DOHH2 (cell line): ENCODE measurements at regions not wholly inside any gene's neighbourhood (a gene's known extent, or its start where the extent isn't known, plus 50 kb on each side); places are given as distances from the start of the nearest gene placed in this dataset.

Source experiments
- EZH2phosphoT487 ChIP-seq: fragments of 200-600 bp; sonication (generic); IDR thresholded peaks from 2 replicates; pipeline ENCODE4 v1.6.1; 2017; ENCODE audit warnings: borderline replicate concordance, mild to moderate bottlenecking, antibody characterized with exemption, low read length, moderate library complexity, mixed read lengths
- TF ChIP-seq, protein P1 (sequence below): fragments of 200-600 bp; sonication (generic); IDR thresholded peaks from one replicate; pipeline ENCODE4 v1.5.1; 2014; ENCODE audit warnings: antibody characterized with exemption, mild to moderate bottlenecking, low read depth, low read length; ENCODE audit not compliant: poor library complexity, severe bottlenecking

GRCh38 chr20:23138226-23138625 is 52.1 kb upstream of the CD93 start:
- TF ChIP-seq, protein P1, sequence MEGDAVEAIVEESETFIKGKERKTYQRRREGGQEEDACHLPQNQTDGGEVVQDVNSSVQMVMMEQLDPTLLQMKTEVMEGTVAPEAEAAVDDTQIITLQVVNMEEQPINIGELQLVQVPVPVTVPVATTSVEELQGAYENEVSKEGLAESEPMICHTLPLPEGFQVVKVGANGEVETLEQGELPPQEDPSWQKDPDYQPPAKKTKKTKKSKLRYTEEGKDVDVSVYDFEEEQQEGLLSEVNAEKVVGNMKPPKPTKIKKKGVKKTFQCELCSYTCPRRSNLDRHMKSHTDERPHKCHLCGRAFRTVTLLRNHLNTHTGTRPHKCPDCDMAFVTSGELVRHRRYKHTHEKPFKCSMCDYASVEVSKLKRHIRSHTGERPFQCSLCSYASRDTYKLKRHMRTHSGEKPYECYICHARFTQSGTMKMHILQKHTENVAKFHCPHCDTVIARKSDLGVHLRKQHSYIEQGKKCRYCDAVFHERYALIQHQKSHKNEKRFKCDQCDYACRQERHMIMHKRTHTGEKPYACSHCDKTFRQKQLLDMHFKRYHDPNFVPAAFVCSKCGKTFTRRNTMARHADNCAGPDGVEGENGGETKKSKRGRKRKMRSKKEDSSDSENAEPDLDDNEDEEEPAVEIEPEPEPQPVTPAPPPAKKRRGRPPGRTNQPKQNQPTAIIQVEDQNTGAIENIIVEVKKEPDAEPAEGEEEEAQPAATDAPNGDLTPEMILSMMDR: no peak
- TF ChIP-seq EZH2phosphoT487: no peak
